ENCODE measurements at regions not wholly inside any gene's neighbourhood (a gene's known extent, or its start where the extent isn't known, plus 50 kb on each side); places are given as distances from the start of the nearest gene placed in this dataset.

- Histone ChIP-seq H3K27ac (ENCODE audit: low read depth) (no peak overlapping the region), H3K4me3 (no peak overlapping the region), H3K4me1 (ENCODE audit: insufficient read depth) (no peaks in the 10 kb centered on the region), H2AFZ (no peak overlapping the region), H3F3A (replicated peaks; ENCODE audit: low read depth) (no peaks in the 10 kb centered on the region), H4K20me1 (replicated peaks; ENCODE audit: insufficient read depth) (no peaks in the 10 kb centered on the region), H3K36me3 (ENCODE audit: insufficient read depth) (no peaks in the 10 kb centered on the region), H3K4me2 (no peak overlapping the region), H3K79me2 (replicated peaks; ENCODE audit: insufficient read depth) (no peaks in the 10 kb centered on the region), H3K9me2 (ENCODE audit: insufficient read depth) (no peaks in the 10 kb centered on the region), H3K27me3 (ENCODE audit: insufficient read depth) (no peaks in the 10 kb centered on the region)
- no peak overlapping the region for H3K4me3 Mint-ChIP-seq
- peaks cover 13% of the 10 kb centered on the region; the same call in 2 of the 3 replicates for H3K9me3 Mint-ChIP-seq
- peaks cover 5% of the 10 kb centered on the region for H3K27me3 Mint-ChIP-seq (ENCODE audit: insufficient read depth, low read depth, poor library complexity)
- no peak overlapping the region for H3K27ac Mint-ChIP-seq
- ATAC-seq = no peak
- peaks cover 9% of the 10 kb centered on the region; the same call in 2 of the 3 replicates for H3K36me3 Mint-ChIP-seq (ENCODE audit: low read depth)
- TF ChIP-seq ZNF331 (CRISPR knock-in tag; IDR thresholded peaks at IDR 0.05; ENCODE audit: low read depth) (no peak), POLR2AphosphoS5 (IDR thresholded peaks at IDR 0.05; ENCODE audit: low read depth) (no peak), JUNB (IDR thresholded peaks at IDR 0.05; ENCODE audit: unreplicated experiment) (no peak), ZNF114 (CRISPR knock-in tag; IDR thresholded peaks at IDR 0.05) (no peak)
- no peak for DNase-seq (ENCODE audit: low spot score)
- no peaks in the 10 kb centered on the region for H3K4me1 Mint-ChIP-seq
Measured at GRCh38 chr13:88926890-88927502, 1255.8 kb downstream of the SLITRK5 start.

- Histone ChIP-seq H3F3A (replicated peaks; ENCODE audit: low read depth) (no peaks in the 10 kb centered on the region), H3K36me3 (ENCODE audit: insufficient read depth) (no peaks in the 10 kb centered on the region), H3K9me2 (ENCODE audit: insufficient read depth) (no peaks in the 10 kb centered on the region), H3K4me3 (no peak overlapping the region), H2AFZ (no peak overlapping the region), H3K4me1 (ENCODE audit: insufficient read depth) (no peaks in the 10 kb centered on the region), H3K4me2 (no peak overlapping the region), H3K27me3 (ENCODE audit: insufficient read depth) (no peaks in the 10 kb centered on the region), H3K27ac (ENCODE audit: low read depth) (no peak overlapping the region), H3K79me2 (replicated peaks; ENCODE audit: insufficient read depth) (no peaks in the 10 kb centered on the region), H4K20me1 (replicated peaks; ENCODE audit: insufficient read depth) (no peaks in the 10 kb centered on the region)
- Mint-ChIP-seq H3K4me3 (no peak overlapping the region), H3K4me1 (no peaks in the 10 kb centered on the region), H3K27me3 (ENCODE audit: insufficient read depth, low read depth, poor library complexity) (no peaks in the 10 kb centered on the region), H3K27ac (no peak overlapping the region), H3K9me3 (no peaks in the 10 kb centered on the region), H3K36me3 (ENCODE audit: low read depth) (no peaks in the 10 kb centered on the region)
- no peak for ATAC-seq
- TF ChIP-seq ZNF114 (CRISPR knock-in tag; IDR thresholded peaks at IDR 0.05) (no peak), POLR2AphosphoS5 (IDR thresholded peaks at IDR 0.05; ENCODE audit: low read depth) (no peak), STAT1 (IDR thresholded peaks at IDR 0.05; ENCODE audit: unreplicated experiment) (no peak), ZNF462 (CRISPR knock-in tag; IDR thresholded peaks at IDR 0.05) (no peak), REST (IDR thresholded peaks at IDR 0.05; ENCODE audit: unreplicated experiment) (no peak), EZH2phosphoT487 (IDR thresholded peaks at IDR 0.05; ENCODE audit: unreplicated experiment) (no peak), CTCF (conservative IDR thresholded peaks at IDR 0.05; ENCODE audit: low read depth in 2 of 2) (no peak), NANOG (IDR thresholded peaks at IDR 0.05; ENCODE audit: borderline replicate concordance) (no peak), JUNB (IDR thresholded peaks at IDR 0.05; ENCODE audit: unreplicated experiment) (no peak)
- DNase-seq (ENCODE audit: low spot score) = no peak
Measured at GRCh38 chr13:88932950-88933349, 1261.8 kb downstream of the SLITRK5 start.

Measured in GM23338 (cell line).